ENCODE measurements at regions not wholly inside any gene's neighbourhood (a gene's known extent, or its start where the extent isn't known, plus 50 kb on each side); places are given as distances from the start of the nearest gene placed in this dataset.

DNA sequence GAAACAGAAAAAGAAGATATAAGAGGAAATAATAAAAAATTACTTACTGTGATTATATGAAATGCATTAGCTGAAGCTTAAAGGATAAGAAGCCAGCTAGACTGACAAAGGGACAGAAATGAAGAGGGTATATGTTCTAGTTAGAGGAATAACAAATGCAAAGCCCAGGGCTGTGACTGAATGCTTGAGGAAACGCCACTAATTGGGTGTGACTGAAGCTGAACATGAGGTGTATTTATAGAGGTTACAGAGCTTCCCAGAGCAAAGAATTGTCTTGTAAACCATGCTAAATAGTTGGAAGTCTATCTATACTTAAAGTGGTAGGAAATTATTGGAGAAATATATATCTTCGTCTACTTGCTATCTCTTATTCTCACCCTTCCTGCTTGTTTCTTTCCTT, 77.7 kb upstream of the PLPPR5 start:
- H3K79me2 ChIP-seq (ENCODE audit: control insufficient read depth, insufficient read depth, low read length): no peaks in the 10 kb centered on the region
- no peak overlapping the region for H3K4me2 ChIP-seq (ENCODE audit: control insufficient read depth, extremely low read depth, insufficient read depth, low read depth, low read length)
- no peaks in the 10 kb centered on the region for H3K9me3 ChIP-seq (ENCODE audit: control insufficient read depth, low read depth, low read length)
- no peak overlapping the region for H3K4me3 ChIP-seq (ENCODE audit: control insufficient read depth in 2 of 3, extremely low read depth in 1 of 3, insufficient read depth in 2 of 3, low read depth in 1 of 3, low read length in 3 of 3)
- H3K27ac ChIP-seq (ENCODE audit: control insufficient read depth, insufficient read depth, low read length): no peak overlapping the region
- no peaks in the 10 kb centered on the region for H3K27me3 ChIP-seq (ENCODE audit: control insufficient read depth, extremely low read depth, insufficient read depth, low read length)
- no peaks in the 10 kb centered on the region for H3K36me3 ChIP-seq (ENCODE audit: control insufficient read depth in 2 of 2, extremely low read depth in 1 of 2, insufficient read depth in 2 of 2, low read length in 2 of 2)
- dilution Hi-C loops (cut with MboI; ENCODE audit: extremely low pct_ligation_motif_present, low sequenced_read_pairs): no loop called here
- H2AFZ ChIP-seq (ENCODE audit: control insufficient read depth, low read length): no peak overlapping the region
- FAIRE-seq: no peak
- H3K9me1 ChIP-seq (ENCODE audit: control insufficient read depth, extremely low read depth, insufficient read depth, low read length): no peaks in the 10 kb centered on the region
- no peaks in the 10 kb centered on the region for H4K20me1 ChIP-seq (ENCODE audit: control insufficient read depth, extremely low read depth, insufficient read depth, low read length)
- no peak for DNase-seq (ENCODE audit: low read depth, low spot score)
- TF ChIP-seq, protein P1, sequence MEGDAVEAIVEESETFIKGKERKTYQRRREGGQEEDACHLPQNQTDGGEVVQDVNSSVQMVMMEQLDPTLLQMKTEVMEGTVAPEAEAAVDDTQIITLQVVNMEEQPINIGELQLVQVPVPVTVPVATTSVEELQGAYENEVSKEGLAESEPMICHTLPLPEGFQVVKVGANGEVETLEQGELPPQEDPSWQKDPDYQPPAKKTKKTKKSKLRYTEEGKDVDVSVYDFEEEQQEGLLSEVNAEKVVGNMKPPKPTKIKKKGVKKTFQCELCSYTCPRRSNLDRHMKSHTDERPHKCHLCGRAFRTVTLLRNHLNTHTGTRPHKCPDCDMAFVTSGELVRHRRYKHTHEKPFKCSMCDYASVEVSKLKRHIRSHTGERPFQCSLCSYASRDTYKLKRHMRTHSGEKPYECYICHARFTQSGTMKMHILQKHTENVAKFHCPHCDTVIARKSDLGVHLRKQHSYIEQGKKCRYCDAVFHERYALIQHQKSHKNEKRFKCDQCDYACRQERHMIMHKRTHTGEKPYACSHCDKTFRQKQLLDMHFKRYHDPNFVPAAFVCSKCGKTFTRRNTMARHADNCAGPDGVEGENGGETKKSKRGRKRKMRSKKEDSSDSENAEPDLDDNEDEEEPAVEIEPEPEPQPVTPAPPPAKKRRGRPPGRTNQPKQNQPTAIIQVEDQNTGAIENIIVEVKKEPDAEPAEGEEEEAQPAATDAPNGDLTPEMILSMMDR (optimal IDR thresholded peaks at IDR 0.05 in 1 of 3, IDR thresholded peaks at IDR 0.05 in 1 of 3, conservative IDR thresholded peaks at IDR 0.05 in 1 of 3; ENCODE audit: extremely low read depth in 1 of 3, insufficient read depth in 2 of 3, low read length in 3 of 3): no peak
- TF ChIP-seq EZH2 (IDR thresholded peaks at IDR 0.05; ENCODE audit: low read length): no peak
- H3K4me1 ChIP-seq (ENCODE audit: control insufficient read depth, extremely low read depth, insufficient read depth, low read length): no peaks in the 10 kb centered on the region
- H3K9ac ChIP-seq (ENCODE audit: control insufficient read depth, extremely low read depth, insufficient read depth, low read length): no peak overlapping the region

DNA sequence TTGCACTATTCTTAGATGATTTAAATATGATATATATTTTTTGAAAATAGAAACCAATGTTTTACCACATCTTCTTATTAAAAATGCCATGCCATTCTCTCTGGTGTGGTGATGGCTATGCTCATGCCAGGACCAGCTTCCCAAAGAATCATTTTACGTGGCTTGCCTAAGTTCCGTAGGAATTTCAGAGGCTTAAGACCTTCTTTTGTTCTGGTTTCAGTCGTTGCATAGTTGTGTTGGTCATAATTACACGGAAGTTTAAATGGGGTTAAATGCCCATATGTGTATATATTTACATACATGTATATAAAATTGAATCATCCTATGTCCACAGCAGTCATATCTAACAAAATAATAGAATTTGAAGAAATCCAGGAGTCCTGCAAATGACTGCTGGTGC, 78.7 kb upstream of the PLPPR5 start:
- no peaks in the 10 kb centered on the region for H3K27me3 ChIP-seq (ENCODE audit: control insufficient read depth, extremely low read depth, insufficient read depth, low read length)
- H3K36me3 ChIP-seq (ENCODE audit: control insufficient read depth in 2 of 2, extremely low read depth in 1 of 2, insufficient read depth in 2 of 2, low read length in 2 of 2): no peaks in the 10 kb centered on the region
- H3K9me3 ChIP-seq (ENCODE audit: control insufficient read depth, low read depth, low read length): no peaks in the 10 kb centered on the region
- H3K4me2 ChIP-seq (ENCODE audit: control insufficient read depth, extremely low read depth, insufficient read depth, low read depth, low read length): no peak overlapping the region
- H3K9ac ChIP-seq (ENCODE audit: control insufficient read depth, extremely low read depth, insufficient read depth, low read length): no peak overlapping the region
- H4K20me1 ChIP-seq (ENCODE audit: control insufficient read depth, extremely low read depth, insufficient read depth, low read length): no peaks in the 10 kb centered on the region
- H3K27ac ChIP-seq (ENCODE audit: control insufficient read depth, insufficient read depth, low read length): no peak overlapping the region
- H3K79me2 ChIP-seq (ENCODE audit: control insufficient read depth, insufficient read depth, low read length): no peaks in the 10 kb centered on the region
- no peak for FAIRE-seq
- H3K4me1 ChIP-seq (ENCODE audit: control insufficient read depth, extremely low read depth, insufficient read depth, low read length): no peaks in the 10 kb centered on the region
- dilution Hi-C loops (cut with MboI; ENCODE audit: extremely low pct_ligation_motif_present, low sequenced_read_pairs): no loop called here
- H3K4me3 ChIP-seq (ENCODE audit: control insufficient read depth in 2 of 3, extremely low read depth in 1 of 3, insufficient read depth in 2 of 3, low read depth in 1 of 3, low read length in 3 of 3): no peak overlapping the region
- H2AFZ ChIP-seq (ENCODE audit: control insufficient read depth, low read length): no peak overlapping the region
- no peaks in the 10 kb centered on the region for H3K9me1 ChIP-seq (ENCODE audit: control insufficient read depth, extremely low read depth, insufficient read depth, low read length)
- DNase-seq (ENCODE audit: low read depth, low spot score): no peak
- TF ChIP-seq, protein P1 (optimal IDR thresholded peaks at IDR 0.05 in 1 of 3, IDR thresholded peaks at IDR 0.05 in 1 of 3, conservative IDR thresholded peaks at IDR 0.05 in 1 of 3; ENCODE audit: extremely low read depth in 1 of 3, insufficient read depth in 2 of 3, low read length in 3 of 3): no peak
- TF ChIP-seq EZH2 (IDR thresholded peaks at IDR 0.05; ENCODE audit: low read length): no peak
